SK-N-MC (cell line): ENCODE measurements at regions not wholly inside any gene's neighbourhood (a gene's known extent, or its start where the extent isn't known, plus 50 kb on each side); places are given as distances from the start of the nearest gene placed in this dataset.
A peak's percentile ranks its signal among the peaks of the same experiment; 100 is the strongest.

ENCODE experiments used
- DNase-seq: peaks from one replicate; pipeline ENCODE4 v3.0.0-alpha.2; 2011; ENCODE audit warnings: low read depth, low spot score
- H3K27ac ChIP-seq: fragments of 200-600 bp; sonication (generic); 2 replicates; pipeline ENCODE4 v1.5.1; 2016; ENCODE audit warnings: mixed run types
- H3K36me3 ChIP-seq: fragments of 200-600 bp; sonication (generic); 2 replicates; pipeline ENCODE4 v1.6.1; 2017; ENCODE audit warnings: antibody characterized with exemption, low read length, mixed read lengths; ENCODE audit not compliant: insufficient read depth
- H3K4me3 ChIP-seq: fragments of 200-600 bp; sonication (generic); 2 replicates; pipeline ENCODE4 v1.5.1; 2016
- H3K9ac ChIP-seq: fragments of 200-600 bp; sonication (generic); 2 replicates; pipeline ENCODE4 v1.8.0; 2017; ENCODE audit warnings: mixed run types, mixed read lengths; ENCODE audit not compliant: insufficient read length
- H3K9me3 ChIP-seq: fragments of 200-600 bp; sonication (generic); 2 replicates; pipeline ENCODE4 v1.6.1; 2017; ENCODE audit warnings: low read depth, mild to moderate bottlenecking, antibody characterized with exemption, low read length, moderate library complexity, mixed read lengths
- EZH2 ChIP-seq: fragments of 200-600 bp; sonication (generic); IDR thresholded peaks from one replicate; pipeline ENCODE4 v1.6.1; 2017; ENCODE audit warnings: antibody characterized with exemption
- FOXP2 ChIP-seq: optimal IDR thresholded peaks from 2 replicates; pipeline ENCODE3; 2011; ENCODE audit warnings: mild to moderate bottlenecking, moderate library complexity; ENCODE audit not compliant: insufficient read depth; ENCODE audit errors: extremely low read length, control extremely low read depth
- POLR2AphosphoS5 ChIP-seq: IDR thresholded peaks from 2 replicates; pipeline ENCODE4 v1.6.1; 2012; ENCODE audit warnings: mild to moderate bottlenecking, low read depth, low read length, borderline replicate concordance

DNA sequence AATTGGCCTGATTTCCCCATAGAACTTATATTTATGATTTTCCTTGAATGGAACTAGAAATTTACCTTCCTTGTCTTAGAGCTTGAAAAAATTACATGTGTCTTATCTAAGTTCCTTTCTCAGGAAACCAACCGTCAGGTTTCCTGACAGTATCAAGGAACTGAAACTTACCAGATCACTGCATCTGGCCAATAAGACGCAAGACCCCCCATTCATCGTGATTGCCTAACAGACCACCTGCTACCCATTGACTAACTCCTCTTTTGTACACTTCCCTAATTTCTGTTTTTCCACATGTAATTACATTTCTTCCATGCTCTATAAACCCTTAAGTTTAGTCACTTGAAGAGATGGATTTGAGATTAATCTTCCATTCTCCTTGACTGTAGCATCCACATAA, 517.2 kb upstream of the CBLB start:
- H3K9me3 ChIP-seq: no peaks in the 10 kb centered on the region
- DNase-seq: no peak
- no peak overlapping the region for H3K27ac ChIP-seq
- no peaks in the 10 kb centered on the region for H3K36me3 ChIP-seq
- H3K4me3 ChIP-seq: no peak overlapping the region
- H3K9ac ChIP-seq: no peak overlapping the region
- TF ChIP-seq EZH2 (no peak), FOXP2 (no peak), POLR2AphosphoS5 (no peak)

DNA sequence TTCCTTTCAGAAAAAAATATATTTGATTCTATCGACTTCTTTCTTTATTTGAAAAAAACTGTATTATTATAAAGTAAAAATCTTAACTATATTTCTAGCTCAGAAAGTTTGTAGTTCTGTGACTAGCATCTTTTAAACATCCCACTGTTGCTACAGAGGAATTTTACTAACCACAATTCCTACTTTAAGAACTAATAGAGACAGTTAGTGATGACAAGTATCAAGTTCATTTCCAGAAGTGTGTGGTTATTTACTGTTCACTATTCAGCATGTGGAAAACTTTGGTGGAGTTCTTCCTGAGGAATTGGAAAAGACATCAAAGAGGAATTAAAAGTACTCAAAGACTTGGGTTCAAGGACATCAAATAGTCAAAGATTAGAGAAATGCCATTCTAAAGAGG, 524.1 kb upstream of the CBLB start:
- no peaks in the 10 kb centered on the region for H3K9me3 ChIP-seq
- no peaks in the 10 kb centered on the region for H3K36me3 ChIP-seq
- no peak for DNase-seq
- no peak overlapping the region for H3K9ac ChIP-seq
- TF ChIP-seq FOXP2: no peak
- no peak for TF ChIP-seq POLR2AphosphoS5
- no peak for TF ChIP-seq EZH2
- no peak overlapping the region for H3K27ac ChIP-seq
- H3K4me3 ChIP-seq: no peak overlapping the region

- Histone ChIP-seq H3K9ac (no peak overlapping the region), H3K4me3 (no peak overlapping the region), H3K9me3 (no peaks in the 10 kb centered on the region), H3K36me3 (no peaks in the 10 kb centered on the region), H3K27ac (no peak overlapping the region)
- TF ChIP-seq FOXP2 (no peak), POLR2AphosphoS5 (no peak), EZH2 (no peak)
- no peak for DNase-seq
Observed at GRCh38 chr3:106397006-106397405, 528.2 kb upstream of the CBLB start.

DNA sequence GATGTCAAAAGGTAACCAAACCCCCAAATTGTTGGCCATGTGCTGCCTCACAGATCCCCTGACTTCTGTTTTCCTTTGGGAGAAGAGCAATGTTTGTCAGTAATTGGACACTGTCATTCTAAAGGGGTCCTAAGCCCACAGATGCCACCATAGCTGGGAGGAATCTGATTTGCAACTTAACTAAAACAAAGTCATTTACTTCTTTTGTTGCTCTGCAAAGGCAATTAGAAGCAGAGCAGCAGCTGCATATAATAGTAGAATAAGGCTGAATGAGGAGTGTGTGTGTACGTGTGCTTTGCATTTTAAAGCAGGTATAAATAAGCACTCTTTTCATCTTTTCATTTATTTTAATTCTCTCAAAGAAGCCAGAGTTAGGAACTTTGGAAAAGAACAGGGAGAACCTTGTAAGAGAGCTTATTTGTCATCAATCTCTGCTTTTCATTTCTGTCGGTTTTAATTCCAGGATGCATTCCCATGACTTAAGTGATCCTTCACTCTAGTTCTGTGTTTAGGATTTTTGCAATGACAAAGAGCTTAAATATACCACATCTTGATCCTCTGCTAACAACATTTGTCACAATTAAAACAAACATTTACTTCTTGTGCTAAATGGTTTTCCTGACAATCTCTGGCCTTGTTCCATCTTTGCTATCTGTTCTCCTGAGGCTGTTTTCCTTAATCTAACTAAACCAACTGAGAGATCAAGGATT, 530.2 kb upstream of the CBLB start:
- H3K27ac ChIP-seq: no peak overlapping the region
- no peak for TF ChIP-seq EZH2
- TF ChIP-seq POLR2AphosphoS5: no peak
- no peak for TF ChIP-seq FOXP2
- H3K9me3 ChIP-seq: no peaks in the 10 kb centered on the region
- H3K9ac ChIP-seq: no peak overlapping the region
- H3K4me3 ChIP-seq: no peak overlapping the region
- no peak for DNase-seq
- no peaks in the 10 kb centered on the region for H3K36me3 ChIP-seq

GRCh38 chr3:106399761-106400160, 530.9 kb upstream of the CBLB start:
- Histone ChIP-seq H3K36me3 (no peaks in the 10 kb centered on the region), H3K27ac (no peak overlapping the region), H3K4me3 (no peak overlapping the region), H3K9ac (no peak overlapping the region), H3K9me3 (no peaks in the 10 kb centered on the region)
- no peak for TF ChIP-seq EZH2
- no peak for TF ChIP-seq FOXP2
- no peak for TF ChIP-seq POLR2AphosphoS5
- DNase-seq: no peak

DNA sequence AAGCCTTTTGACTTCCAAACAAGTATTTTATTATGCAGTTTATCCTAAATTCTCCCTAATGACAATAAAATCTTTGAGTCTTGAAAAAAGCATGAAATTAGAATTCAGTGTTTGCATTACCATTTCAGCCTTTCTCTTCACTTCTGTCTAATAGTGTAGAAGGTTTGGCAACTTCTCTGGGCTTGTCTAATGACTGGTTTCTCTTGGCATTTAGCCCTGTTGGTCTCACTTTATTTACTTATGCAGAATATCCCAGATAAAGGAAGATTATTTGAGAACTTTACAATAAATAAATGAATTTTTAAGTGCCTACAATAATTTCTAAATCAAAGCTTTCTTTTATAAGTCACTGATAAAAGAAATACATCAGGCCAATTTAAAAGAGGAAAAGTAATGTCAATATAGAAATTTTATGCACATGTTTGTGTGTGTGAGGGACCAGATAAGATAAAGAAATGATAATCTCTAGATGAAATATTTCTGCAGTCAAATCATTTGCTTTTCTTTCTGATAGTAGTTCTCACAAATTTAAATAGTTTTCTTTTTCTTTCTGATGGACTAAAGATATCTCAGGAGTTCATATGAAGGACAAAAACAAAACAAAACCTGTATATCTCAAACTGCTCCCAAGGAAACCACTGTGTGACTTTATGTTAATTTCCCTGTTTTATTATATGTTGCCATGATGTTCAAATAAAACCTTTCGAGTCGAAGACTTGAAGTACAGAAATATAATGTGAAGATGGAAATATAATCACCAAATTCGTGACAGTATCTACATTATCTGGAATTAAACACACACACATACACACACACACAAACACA, 533.1 kb upstream of the CBLB start:
- TF ChIP-seq FOXP2: no peak
- TF ChIP-seq POLR2AphosphoS5: no peak
- no peak for TF ChIP-seq EZH2
- DNase-seq: no peak
- H3K4me3 ChIP-seq: no peak overlapping the region
- H3K9ac ChIP-seq: no peak overlapping the region
- no peaks in the 10 kb centered on the region for H3K36me3 ChIP-seq
- no peaks in the 10 kb centered on the region for H3K9me3 ChIP-seq
- peak overlapping the region; percentile 15; the same call in 1 of the 2 replicates for H3K27ac ChIP-seq

- TF ChIP-seq POLR2AphosphoS5 (no peak), EZH2 (no peak), FOXP2 (no peak)
- no peaks in the 10 kb centered on the region for H3K36me3 ChIP-seq
- H3K4me3 ChIP-seq: 0 out of 2 replicates have a peak overlapping the region, but pooled peaks have one; percentile 15
- H3K9ac ChIP-seq: no peak overlapping the region
- no peaks in the 10 kb centered on the region for H3K9me3 ChIP-seq
- DNase-seq: no peak
- peak overlapping the region; percentile 34; the same call in 1 of the 2 replicates for H3K27ac ChIP-seq
Observed at GRCh38 chr3:106403371-106404145, 534.7 kb upstream of the CBLB start.

GRCh38 chr3:106413683-106414082, 544.9 kb upstream of the CBLB start:
- DNase-seq: no peak
- Histone ChIP-seq H3K9ac (no peak overlapping the region), H3K36me3 (no peaks in the 10 kb centered on the region), H3K4me3 (no peak overlapping the region), H3K27ac (no peak overlapping the region), H3K9me3 (no peaks in the 10 kb centered on the region; the same call in 1 of the 2 replicates)
- TF ChIP-seq EZH2 (no peak), FOXP2 (no peak), POLR2AphosphoS5 (no peak)
